OCI-LY7 (cell line): ENCODE measurements at regions not wholly inside any gene's neighbourhood (a gene's known extent, or its start where the extent isn't known, plus 50 kb on each side); places are given as distances from the start of the nearest gene placed in this dataset.

Experiments used
- BruUV-seq: library from RNA; stranded (reverse); fragments of 400-500 nt; replicated peaks from 2 replicates; lab custom pipeline; 2021; lab: Mats Ljungman, UMichigan
- CTCF ChIA-PET: fragments of 300-600 bp; sonication (Branson Sonifier 250); formaldehyde crosslinking; loops from one replicate; lab custom pipeline; 2022; ENCODE audit warnings: antibody characterized with exemption; ENCODE audit not compliant: unreplicated experiment; lab: Charles Lee
- POLR2A ChIA-PET: fragments of 300-600 bp; sonication (Branson Sonifier 250); formaldehyde crosslinking; loops from one replicate; lab custom pipeline; 2022; ENCODE audit warnings: antibody characterized with exemption; lab: Charles Lee
- DNase-seq: peaks from one replicate; pipeline ENCODE4 v3.0.0-alpha.2; 2015; ENCODE audit warnings: low spot score
- H2AFZ ChIP-seq: fragments of 200-600 bp; sonication (generic), shearing (Covaris generic); 2 replicates; pipeline ENCODE4 v1.6.1; 2014; ENCODE audit warnings: mild to moderate bottlenecking, antibody characterized with exemption, low read length, moderate library complexity
- H3K27ac ChIP-seq: fragments of 200-600 bp; sonication (generic); 2 replicates; pipeline ENCODE4 v1.5.1; 2014; ENCODE audit warnings: mixed run types, low read depth, mild to moderate bottlenecking, moderate library complexity, low read length, inconsistent platforms; ENCODE audit not compliant: poor library complexity, severe bottlenecking
- H3K36me3 ChIP-seq: fragments of 200-600 bp; sonication (generic); 2 replicates; pipeline ENCODE4 v1.6.1; 2014; ENCODE audit warnings: mild to moderate bottlenecking, antibody characterized with exemption, low read length, moderate library complexity, mixed read lengths; ENCODE audit not compliant: insufficient read depth
- H3K4me1 ChIP-seq: fragments of 200-600 bp; sonication (generic); 2 replicates; pipeline ENCODE4 v1.5.1; 2014; ENCODE audit warnings: mild to moderate bottlenecking, low read length; ENCODE audit not compliant: insufficient read depth, poor library complexity, severe bottlenecking
- H3K4me2 ChIP-seq: fragments of 200-600 bp; sonication (generic); 2 replicates; pipeline ENCODE4 v1.6.1; 2014; ENCODE audit warnings: mild to moderate bottlenecking, low read length
- H3K4me3 ChIP-seq: fragments of 200-600 bp; sonication (generic); 2 replicates; pipeline ENCODE4 v1.5.1; 2014; ENCODE audit warnings: mild to moderate bottlenecking, low read depth, low read length; ENCODE audit not compliant: poor library complexity, severe bottlenecking
- H3K79me2 ChIP-seq: fragments of 200-600 bp; sonication (generic); 2 replicates; pipeline ENCODE4 v1.6.1; 2016; ENCODE audit warnings: low read depth, mild to moderate bottlenecking, low read length, moderate library complexity, mixed read lengths; ENCODE audit not compliant: insufficient read depth
- H3K9me2 ChIP-seq: fragments of 200-600 bp; sonication (generic); 2 replicates; pipeline ENCODE4 v1.6.1; 2016; ENCODE audit warnings: mild to moderate bottlenecking, low read length, mixed read lengths; ENCODE audit not compliant: insufficient read depth
- H3K9me3 ChIP-seq: fragments of 200-600 bp; sonication (generic); 2 replicates; pipeline ENCODE4 v1.6.1; 2014; ENCODE audit warnings: mild to moderate bottlenecking, mixed run types, low read length, mixed read lengths
- H4K20me1 ChIP-seq: fragments of 200-600 bp; sonication (generic); 2 replicates; pipeline ENCODE4 v1.6.1; 2014; ENCODE audit warnings: mild to moderate bottlenecking, antibody characterized with exemption, low read length, moderate library complexity, mixed read lengths; ENCODE audit not compliant: insufficient read depth
- EZH2phosphoT487 ChIP-seq: fragments of 200-600 bp; sonication (generic); IDR thresholded peaks from 2 replicates; pipeline ENCODE4 v1.6.1; 2018; ENCODE audit warnings: low read depth, borderline replicate concordance, mild to moderate bottlenecking, mixed run types, antibody characterized with exemption, low read length, moderate library complexity, mixed read lengths
- intact Hi-C: fragments of 100-400 bp; cut with micrococcal nuclease; formaldehyde crosslinking; loops from one replicate; pipeline ENCODE4 v1.10.0; 2022; ENCODE audit not compliant: unreplicated experiment
- TF ChIP-seq, protein P1 (sequence below): fragments of 200-600 bp; sonication (generic); conservative IDR thresholded peaks from 2 replicates; pipeline ENCODE4 v1.5.1; 2014; ENCODE audit warnings: mild to moderate bottlenecking, antibody characterized with exemption, low read length, moderate library complexity, mixed read lengths

DNA sequence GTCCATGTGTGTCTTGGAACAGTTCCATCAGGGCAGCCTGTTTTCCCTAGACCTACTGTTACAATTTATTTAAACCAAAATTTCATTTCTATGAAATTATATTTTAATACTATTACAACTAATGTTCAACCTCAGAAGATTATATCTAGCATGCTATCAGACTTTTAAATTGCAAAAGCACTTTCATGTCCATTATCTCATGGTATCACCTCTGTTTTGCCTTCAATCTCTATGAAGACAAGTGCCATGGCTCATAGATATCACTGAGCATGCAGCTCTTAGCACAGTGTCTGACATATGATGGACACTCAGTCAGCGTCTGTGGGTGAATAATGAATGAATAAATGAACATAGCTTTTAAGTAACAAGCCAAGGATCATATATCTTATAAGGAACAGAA is 288.8 kb downstream of the RAD51AP2 start:
- ChIA-PET CTCF (no interaction called here), POLR2A (no interaction called here)
- Histone ChIP-seq H3K4me1 (no peaks in the 10 kb centered on the region), H4K20me1 (no peaks in the 10 kb centered on the region), H3K36me3 (no peaks in the 10 kb centered on the region), H3K27ac (no peak overlapping the region), H3K9me3 (no peaks in the 10 kb centered on the region), H3K9me2 (no peaks in the 10 kb centered on the region; the same call in 1 of the 2 replicates), H3K4me2 (no peak overlapping the region), H2AFZ (no peak overlapping the region), H3K79me2 (no peaks in the 10 kb centered on the region), H3K4me3 (no peak overlapping the region)
- no TSS peak for BruUV-seq
- no peak for DNase-seq
- TF ChIP-seq, protein P1, sequence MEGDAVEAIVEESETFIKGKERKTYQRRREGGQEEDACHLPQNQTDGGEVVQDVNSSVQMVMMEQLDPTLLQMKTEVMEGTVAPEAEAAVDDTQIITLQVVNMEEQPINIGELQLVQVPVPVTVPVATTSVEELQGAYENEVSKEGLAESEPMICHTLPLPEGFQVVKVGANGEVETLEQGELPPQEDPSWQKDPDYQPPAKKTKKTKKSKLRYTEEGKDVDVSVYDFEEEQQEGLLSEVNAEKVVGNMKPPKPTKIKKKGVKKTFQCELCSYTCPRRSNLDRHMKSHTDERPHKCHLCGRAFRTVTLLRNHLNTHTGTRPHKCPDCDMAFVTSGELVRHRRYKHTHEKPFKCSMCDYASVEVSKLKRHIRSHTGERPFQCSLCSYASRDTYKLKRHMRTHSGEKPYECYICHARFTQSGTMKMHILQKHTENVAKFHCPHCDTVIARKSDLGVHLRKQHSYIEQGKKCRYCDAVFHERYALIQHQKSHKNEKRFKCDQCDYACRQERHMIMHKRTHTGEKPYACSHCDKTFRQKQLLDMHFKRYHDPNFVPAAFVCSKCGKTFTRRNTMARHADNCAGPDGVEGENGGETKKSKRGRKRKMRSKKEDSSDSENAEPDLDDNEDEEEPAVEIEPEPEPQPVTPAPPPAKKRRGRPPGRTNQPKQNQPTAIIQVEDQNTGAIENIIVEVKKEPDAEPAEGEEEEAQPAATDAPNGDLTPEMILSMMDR, result no peak
- TF ChIP-seq EZH2phosphoT487, result no peak
- intact Hi-C loops, result no loop called here

DNA sequence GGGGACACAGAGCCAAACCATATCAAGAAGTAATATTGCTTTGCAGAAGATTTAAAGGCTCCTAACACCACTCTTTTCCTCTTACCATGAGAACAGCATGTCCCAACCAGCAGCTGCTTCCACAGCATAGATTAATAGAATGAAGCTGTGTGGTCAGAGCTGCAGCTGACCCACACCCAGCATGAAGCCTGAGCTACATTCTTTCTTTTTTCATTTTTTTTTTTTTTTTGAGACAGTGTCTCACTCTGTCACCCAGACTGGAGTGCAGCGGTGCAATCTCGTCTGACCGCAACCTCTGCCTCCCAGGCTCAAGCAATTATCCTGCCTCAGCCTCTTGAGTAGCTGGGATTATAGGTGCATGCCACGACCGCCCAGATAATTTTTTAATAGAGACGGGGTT is 289.8 kb downstream of the RAD51AP2 start:
- Histone ChIP-seq H4K20me1 (no peaks in the 10 kb centered on the region), H3K9me3 (no peaks in the 10 kb centered on the region), H3K36me3 (no peaks in the 10 kb centered on the region), H2AFZ (no peak overlapping the region), H3K4me3 (no peak overlapping the region), H3K4me2 (no peak overlapping the region), H3K4me1 (no peaks in the 10 kb centered on the region), H3K27ac (no peak overlapping the region), H3K9me2 (no peaks in the 10 kb centered on the region; the same call in 1 of the 2 replicates), H3K79me2 (no peaks in the 10 kb centered on the region)
- TF ChIP-seq, protein P1, result no peak
- no peak for TF ChIP-seq EZH2phosphoT487
- POLR2A ChIA-PET, result no interaction called here
- no peak for DNase-seq
- CTCF ChIA-PET, result no interaction called here
- BruUV-seq, result no TSS peak
- intact Hi-C loops, result no loop called here

DNA sequence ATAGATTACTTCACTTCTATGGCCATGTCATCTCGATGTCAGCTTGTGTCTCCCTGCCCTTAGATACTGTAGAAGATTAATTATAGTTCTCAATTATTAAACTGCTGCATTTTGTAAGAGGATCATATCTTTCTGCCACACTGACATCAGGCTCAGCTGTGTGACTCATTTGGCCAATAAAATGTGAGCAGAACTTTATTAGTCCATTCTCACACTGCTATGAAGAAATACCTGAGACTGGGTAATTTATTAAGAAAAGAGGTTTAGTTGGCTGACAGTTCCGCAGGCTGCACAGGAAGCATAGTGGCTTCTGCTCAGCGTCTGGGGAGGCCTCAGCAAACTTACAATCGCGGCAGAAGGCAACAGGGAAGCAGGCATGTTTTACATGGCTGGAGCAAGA is 290.4 kb downstream of the RAD51AP2 start:
- no peak overlapping the region for H3K4me2 ChIP-seq
- H3K4me1 ChIP-seq, result no peaks in the 10 kb centered on the region
- intact Hi-C loops, result no loop called here
- no peak for DNase-seq
- BruUV-seq, result no TSS peak
- no peak overlapping the region for H2AFZ ChIP-seq
- no peaks in the 10 kb centered on the region for H3K9me3 ChIP-seq
- TF ChIP-seq EZH2phosphoT487, result no peak
- TF ChIP-seq, protein P1, result no peak
- ChIA-PET CTCF (no interaction called here), POLR2A (no interaction called here)
- H3K36me3 ChIP-seq, result no peaks in the 10 kb centered on the region
- no peaks in the 10 kb centered on the region for H4K20me1 ChIP-seq
- no peak overlapping the region for H3K4me3 ChIP-seq
- no peak overlapping the region for H3K27ac ChIP-seq
- no peaks in the 10 kb centered on the region for H3K79me2 ChIP-seq
- H3K9me2 ChIP-seq, result no peaks in the 10 kb centered on the region; the same call in 1 of the 2 replicates
